ENCODE measurements at regions not wholly inside any gene's neighbourhood (a gene's known extent, or its start where the extent isn't known, plus 50 kb on each side); places are given as distances from the start of the nearest gene placed in this dataset.

GRCh38 chr1:55282058-55282457 lies 66.9 kb upstream of the USP24 start:
- FAIRE-seq = no peak
- no peak for TF ChIP-seq CTCF (IDR thresholded peaks at IDR 0.05; ENCODE audit: borderline replicate concordance, extremely low read depth, insufficient read depth)
- no peaks in the 10 kb centered on the region for H3K9me3 ChIP-seq (ENCODE audit: control insufficient read depth in 2 of 3, insufficient read depth in 1 of 3, low read length in 3 of 3)

GRCh38 chr1:55280731-55281130 lies 65.6 kb upstream of the USP24 start:
- Histone ChIP-seq H3K4me3 (ENCODE audit: low read length in 3 of 3) (no peak overlapping the region), H3K36me3 (ENCODE audit: control insufficient read depth in 2 of 3, insufficient read depth in 3 of 3, low read length in 3 of 3) (no peaks in the 10 kb centered on the region), H3K9ac (ENCODE audit: low read length in 3 of 3) (no peak overlapping the region), H3K27me3 (ENCODE audit: control insufficient read depth, insufficient read depth, low read length) (no peaks in the 10 kb centered on the region), H3K27ac (ENCODE audit: low read depth in 2 of 2, low read length in 2 of 2) (no peak overlapping the region), H3K4me1 (ENCODE audit: control insufficient read depth in 2 of 3, insufficient read depth in 2 of 3, low read depth in 1 of 3, low read length in 3 of 3) (peaks cover 0 to 7% (median 2%) of the 10 kb centered on the region in 3 donors), H3K9me3 (ENCODE audit: control insufficient read depth in 2 of 3, insufficient read depth in 1 of 3, low read length in 3 of 3) (no peaks in the 10 kb centered on the region)
- no peak for TF ChIP-seq CTCF (IDR thresholded peaks at IDR 0.05; ENCODE audit: borderline replicate concordance, extremely low read depth, insufficient read depth)
- intact Hi-C loops (cut with DNase I) = no loop called here
- FAIRE-seq = no peak
- no peak for DNase-seq

More at GRCh38 chr1:55282058-55282457, 66.9 kb upstream of the USP24 start:
- peaks cover 0 to 7% (median 2%) of the 10 kb centered on the region in 3 donors for H3K4me1 ChIP-seq (ENCODE audit: control insufficient read depth in 2 of 3, insufficient read depth in 2 of 3, low read depth in 1 of 3, low read length in 3 of 3)
- intact Hi-C loops (cut with DNase I) = no loop called here
- H3K27me3 ChIP-seq (ENCODE audit: control insufficient read depth, insufficient read depth, low read length) = no peaks in the 10 kb centered on the region
- no peaks in the 10 kb centered on the region for H3K36me3 ChIP-seq (ENCODE audit: control insufficient read depth in 2 of 3, insufficient read depth in 3 of 3, low read length in 3 of 3)
- H3K9ac ChIP-seq (ENCODE audit: low read length in 3 of 3) = no peak overlapping the region
- no peak overlapping the region for H3K27ac ChIP-seq (ENCODE audit: low read depth in 2 of 2, low read length in 2 of 2)
- no peak for DNase-seq
- no peak overlapping the region for H3K4me3 ChIP-seq (ENCODE audit: low read length in 3 of 3)

- Histone ChIP-seq H3K27me3 (ENCODE audit: control insufficient read depth, insufficient read depth, low read length) (no peaks in the 10 kb centered on the region), H3K9ac (ENCODE audit: low read length in 3 of 3) (no peak overlapping the region), H3K27ac (ENCODE audit: low read depth in 2 of 2, low read length in 2 of 2) (no peak overlapping the region), H3K36me3 (ENCODE audit: control insufficient read depth in 2 of 3, insufficient read depth in 3 of 3, low read length in 3 of 3) (no peaks in the 10 kb centered on the region), H3K4me1 (ENCODE audit: control insufficient read depth in 2 of 3, insufficient read depth in 2 of 3, low read depth in 1 of 3, low read length in 3 of 3) (peaks cover 0 to 7% (median 2%) of the 10 kb centered on the region in 3 donors), H3K4me3 (ENCODE audit: low read length in 3 of 3) (no peak overlapping the region), H3K9me3 (ENCODE audit: control insufficient read depth in 2 of 3, insufficient read depth in 1 of 3, low read length in 3 of 3) (no peaks in the 10 kb centered on the region)
- no peak for TF ChIP-seq CTCF (IDR thresholded peaks at IDR 0.05; ENCODE audit: borderline replicate concordance, extremely low read depth, insufficient read depth)
- no peak for FAIRE-seq
- DNase-seq = no peak
- intact Hi-C loops (cut with DNase I) = loop anchor here (5.0 kb wide), 1 partner anchor 137 kb away; no protein-coding TSS in a partner anchor
These were observed 64.5 kb upstream of the USP24 start for GRCh38 chr1:55279627-55280026.

- Histone ChIP-seq H3K9me3 (ENCODE audit: control insufficient read depth in 2 of 3, insufficient read depth in 1 of 3, low read length in 3 of 3) (no peaks in the 10 kb centered on the region), H3K4me3 (ENCODE audit: low read length in 3 of 3) (no peak overlapping the region), H3K9ac (ENCODE audit: low read length in 3 of 3) (no peak overlapping the region), H3K4me1 (ENCODE audit: control insufficient read depth in 2 of 3, insufficient read depth in 2 of 3, low read depth in 1 of 3, low read length in 3 of 3) (peaks cover 0 to 7% (median 2%) of the 10 kb centered on the region in 3 donors), H3K27ac (ENCODE audit: low read depth in 2 of 2, low read length in 2 of 2) (no peak overlapping the region), H3K27me3 (ENCODE audit: control insufficient read depth, insufficient read depth, low read length) (no peaks in the 10 kb centered on the region), H3K36me3 (ENCODE audit: control insufficient read depth in 2 of 3, insufficient read depth in 3 of 3, low read length in 3 of 3) (no peaks in the 10 kb centered on the region)
- FAIRE-seq = no peak
- intact Hi-C loops (cut with DNase I) = loop anchor here (5.0 kb wide), 1 partner anchor 136 kb away; no protein-coding TSS in a partner anchor
- TF ChIP-seq CTCF (IDR thresholded peaks at IDR 0.05; ENCODE audit: borderline replicate concordance, extremely low read depth, insufficient read depth) = no peak
- no peak for DNase-seq
These were observed 63.2 kb upstream of the USP24 start for GRCh38 chr1:55278378-55278777.

All from kidney (tissue), 13 donors.